H9 (cell line): ENCODE measurements at regions not wholly inside any gene's neighbourhood (a gene's known extent, or its start where the extent isn't known, plus 50 kb on each side); places are given as distances from the start of the nearest gene placed in this dataset.

Experiments used
- DNase-seq: peaks from one replicate; pipeline ENCODE4 v3.0.0-alpha.2; 2017
- H2AFZ ChIP-seq: one replicate; pipeline ENCODE4 v1.6.1; 2013; ENCODE audit warnings: mild to moderate bottlenecking, low read length, control low read depth, moderate library complexity
- H2AK5ac ChIP-seq: 2 replicates; pipeline ENCODE4 v1.6.1; 2013; ENCODE audit warnings: low read length, control low read depth, mixed read lengths; ENCODE audit not compliant: insufficient read length
- H2BK120ac ChIP-seq: one replicate; pipeline ENCODE4 v1.6.1; 2013; ENCODE audit warnings: low read depth, mild to moderate bottlenecking, low read length, control low read depth, inconsistent platforms; ENCODE audit not compliant: poor library complexity, severe bottlenecking
- H2BK12ac ChIP-seq: 2 replicates; pipeline ENCODE4 v1.6.1; 2013; ENCODE audit warnings: low read length, control low read depth, mixed read lengths, low read depth; ENCODE audit not compliant: insufficient read length
- H2BK15ac ChIP-seq: 2 replicates; pipeline ENCODE4 v1.6.1; 2013; ENCODE audit warnings: low read depth, low read length, control low read depth
- H2BK20ac ChIP-seq: one replicate; pipeline ENCODE4 v1.6.1; 2013; ENCODE audit warnings: low read depth, mild to moderate bottlenecking, low read length, control low read depth, inconsistent platforms; ENCODE audit not compliant: poor library complexity, severe bottlenecking
- H2BK5ac ChIP-seq: 2 replicates; pipeline ENCODE4 v1.6.1; 2013; ENCODE audit warnings: low read length, control low read depth, mixed read lengths; ENCODE audit not compliant: insufficient read length
- H3K14ac ChIP-seq: 2 replicates; pipeline ENCODE4 v1.6.1; 2013; ENCODE audit warnings: low read length, control low read depth; ENCODE audit not compliant: insufficient read depth
- H3K18ac ChIP-seq: 2 replicates; pipeline ENCODE4 v1.6.1; 2013; ENCODE audit warnings: low read depth, mild to moderate bottlenecking, mixed read lengths, low read length, control low read depth; ENCODE audit not compliant: insufficient read length
- H3K23ac ChIP-seq: 2 replicates; pipeline ENCODE4 v1.6.1; 2013; ENCODE audit warnings: low read length, control low read depth, mixed read lengths, low read depth; ENCODE audit not compliant: insufficient read length
- H3K23me2 ChIP-seq: 2 replicates; pipeline ENCODE4 v1.6.1; 2013; ENCODE audit warnings: low read depth, mild to moderate bottlenecking, mixed read lengths, low read length, control low read depth; ENCODE audit not compliant: insufficient read length, poor library complexity, severe bottlenecking
- H3K27ac ChIP-seq: 2 replicates; pipeline ENCODE4 v1.5.1; 2013; ENCODE audit warnings: low read length, control low read depth, mixed read lengths, low read depth; ENCODE audit not compliant: insufficient read length
- H3K27me3 ChIP-seq: 2 replicates; pipeline ENCODE4 v1.6.1; 2013; ENCODE audit warnings: low read length, control low read depth, inconsistent platforms; ENCODE audit not compliant: insufficient read depth
- H3K4ac ChIP-seq: 2 replicates; pipeline ENCODE4 v1.6.1; 2013; ENCODE audit warnings: low read depth, mild to moderate bottlenecking, control low read depth, inconsistent platforms, low read length, moderate library complexity
- H3K4me1 ChIP-seq: 2 replicates; pipeline ENCODE4 v1.6.1; 2013; ENCODE audit warnings: low read length, control low read depth, inconsistent platforms; ENCODE audit not compliant: insufficient read depth
- H3K4me2 ChIP-seq: 2 replicates; pipeline ENCODE4 v1.6.1; 2013; ENCODE audit warnings: low read length, control low read depth, mixed read lengths; ENCODE audit not compliant: insufficient read length, insufficient read depth
- H3K56ac ChIP-seq: 2 replicates; pipeline ENCODE4 v1.6.1; 2013; ENCODE audit warnings: low read depth, mild to moderate bottlenecking, mixed read lengths, low read length, control low read depth; ENCODE audit not compliant: insufficient read length
- H3K79me1 ChIP-seq: 2 replicates; pipeline ENCODE4 v1.6.1; 2013; ENCODE audit warnings: low read depth, mild to moderate bottlenecking, moderate library complexity, low read length, control low read depth, inconsistent platforms; ENCODE audit not compliant: insufficient read depth, poor library complexity, severe bottlenecking
- H3K79me2 ChIP-seq: 2 replicates; pipeline ENCODE4 v1.6.1; 2013; ENCODE audit warnings: low read length, control low read depth, inconsistent platforms; ENCODE audit not compliant: insufficient read depth
- H3K9ac ChIP-seq: 2 replicates; pipeline ENCODE4 v1.6.1; 2013; ENCODE audit warnings: low read length, control low read depth, mixed read lengths; ENCODE audit not compliant: insufficient read length; ENCODE audit errors: extremely low read depth
- H3K9me3 ChIP-seq: one replicate; pipeline ENCODE4 v1.6.1; 2013; ENCODE audit warnings: low read depth, low read length, inconsistent platforms; ENCODE audit not compliant: control insufficient read depth
- H3T11ph ChIP-seq: one replicate; pipeline ENCODE4 v1.6.1; 2013; ENCODE audit warnings: mild to moderate bottlenecking, low read length, control low read depth, inconsistent platforms
- H4K20me1 ChIP-seq: one replicate; pipeline ENCODE4 v1.6.1; 2013; ENCODE audit not compliant: control insufficient read depth, insufficient read length, insufficient read depth
- H4K5ac ChIP-seq: 2 replicates; pipeline ENCODE4 v1.6.1; 2013; ENCODE audit warnings: low read depth, mild to moderate bottlenecking, mixed read lengths, low read length, control low read depth; ENCODE audit not compliant: insufficient read length
- H4K8ac ChIP-seq: replicated peaks from 2 replicates; pipeline ENCODE4 v1.6.1; 2013; ENCODE audit warnings: low read length, control low read depth, mixed read lengths, low read depth; ENCODE audit not compliant: insufficient read length
- H4K91ac ChIP-seq: 2 replicates; pipeline ENCODE4 v1.6.1; 2013; ENCODE audit warnings: low read depth, mild to moderate bottlenecking, moderate library complexity, mixed read lengths, low read length, control low read depth; ENCODE audit not compliant: insufficient read length
- H3K27ac Mint-ChIP-seq, 3 experiments: 2 replicates in 2 of 3; 3 replicates in 1 of 3; pipeline ENCODE4 v1.8.0; 2020 to 2021; ENCODE audit warnings: mixed read lengths in 3 of 3, mild to moderate bottlenecking in 1 of 3, moderate library complexity in 1 of 3
- H3K27me3 Mint-ChIP-seq: 2 replicates; pipeline ENCODE4 v1.8.0; 2021; ENCODE audit warnings: low read depth, mild to moderate bottlenecking, moderate library complexity, mixed read lengths
- H3K36me3 Mint-ChIP-seq, 3 experiments: 2 replicates in 2 of 3; 3 replicates in 1 of 3; pipeline ENCODE4 v1.8.0; 2020 to 2021; ENCODE audit warnings: low read depth in 3 of 3, mixed read lengths in 3 of 3; ENCODE audit not compliant: insufficient read depth in 1 of 3
- H3K4me1 Mint-ChIP-seq, 2 experiments: 2 replicates each; pipeline ENCODE4 v1.8.0; 2020; ENCODE audit warnings: mixed read lengths in 2 of 2
- H3K4me3 Mint-ChIP-seq, 2 experiments: 2 replicates in 1 of 2; 3 replicates in 1 of 2; pipeline ENCODE4 v1.8.0; 2020 to 2021; ENCODE audit warnings: mild to moderate bottlenecking in 2 of 2, mixed read lengths in 2 of 2, moderate library complexity in 1 of 2
- H3K9me3 Mint-ChIP-seq, 2 experiments: 2 replicates in 1 of 2; 3 replicates in 1 of 2; pipeline ENCODE4 v1.8.0; 2020; ENCODE audit warnings: mild to moderate bottlenecking in 2 of 2, mixed read lengths in 2 of 2, moderate library complexity in 1 of 2
- CTCF ChIP-seq: fragments of 200-600 bp; sonication (generic); conservative IDR thresholded peaks from 3 replicates; pipeline ENCODE4 v1.8.0; 2021; ENCODE audit warnings: antibody characterized with exemption, mild to moderate bottlenecking
- WGBS: extraction: QIAGEN DNeasy Blood & Tissue Kit; methylation state at CpG from one replicate; pipeline ENCODE4 v1.1.7; 2013; ENCODE audit warnings: missing lambda C conversion rate, low lambda C conversion rate, mixed read lengths; ENCODE audit not compliant: insufficient read length; ENCODE audit errors: extremely low coverage; 5-methylcytosine and 5-hydroxymethylcytosine counted together

- no peak overlapping the region for H4K91ac ChIP-seq
- H4K20me1 ChIP-seq = no peaks in the 10 kb centered on the region
- no peak overlapping the region for H3K56ac ChIP-seq
- H2BK120ac ChIP-seq = no peak overlapping the region
- no peak overlapping the region for H3K4ac ChIP-seq
- H3K9ac ChIP-seq = no peak overlapping the region
- H2BK20ac ChIP-seq = no peak overlapping the region
- no CpG with 5 or more reads among the region's 3 CpGs for WGBS
- peaks cover 8% of the 10 kb centered on the region for H3K4me1 ChIP-seq
- H2BK5ac ChIP-seq = no peak overlapping the region
- H3K4me3 Mint-ChIP-seq = no peak overlapping the region
- no peak overlapping the region for H3K27ac Mint-ChIP-seq
- H3K14ac ChIP-seq = no peak overlapping the region
- peaks cover 2% of the 10 kb centered on the region for H3K27me3 Mint-ChIP-seq
- H3K23me2 ChIP-seq = peaks cover 7% of the 10 kb centered on the region
- no peak overlapping the region for H2BK12ac ChIP-seq
- H3K9me3 ChIP-seq = no peaks in the 10 kb centered on the region
- no peak overlapping the region for H2BK15ac ChIP-seq
- TF ChIP-seq CTCF = no peak
- H3K4me2 ChIP-seq = no peak overlapping the region
- no peak for DNase-seq
- H4K5ac ChIP-seq = no peak overlapping the region
- no peak overlapping the region for H2AFZ ChIP-seq
- no peaks in the 10 kb centered on the region for H3K79me1 ChIP-seq
- H3K23ac ChIP-seq = no peak overlapping the region
- no peak overlapping the region for H3K18ac ChIP-seq
- H3K27me3 ChIP-seq = no peaks in the 10 kb centered on the region
- peaks cover 31 to 35% of the 10 kb centered on the region in 2 experiments for H3K4me1 Mint-ChIP-seq
- no peak overlapping the region for H2AK5ac ChIP-seq
- no peak overlapping the region for H3T11ph ChIP-seq
- no peak overlapping the region for H3K27ac ChIP-seq
- H3K9me3 Mint-ChIP-seq = no peaks in the 10 kb centered on the region
- H3K36me3 Mint-ChIP-seq = no peaks in the 10 kb centered on the region
- no peaks in the 10 kb centered on the region for H3K79me2 ChIP-seq
- H4K8ac ChIP-seq = no peak overlapping the region
These were observed 107.4 kb upstream of the KLF13 start for GRCh38 chr15:31219221-31219620.
